HCT116 (cell line): ENCODE measurements at regions not wholly inside any gene's neighbourhood (a gene's known extent, or its start where the extent isn't known, plus 50 kb on each side); places are given as distances from the start of the nearest gene placed in this dataset.

Source experiments
- ATAC-seq: fragments of 200-7000 bp; cut with Tn5 transposase; 2 replicates; pipeline ENCODE4 v1.9.1; 2020; ENCODE audit warnings: mild to moderate bottlenecking, moderate library complexity
- BruUV-seq: library from RNA; stranded (reverse); fragments of 400-500 nt; replicated peaks from 2 replicates; lab custom pipeline; 2021; lab: Mats Ljungman, UMichigan
- CTCF ChIA-PET: fragments of 300-600 bp; sonication (Branson Sonifier 250); formaldehyde crosslinking; loops from one replicate; lab custom pipeline; 2021; ENCODE audit warnings: antibody characterized with exemption; lab: Charles Lee
- POLR2A ChIA-PET: fragments of 300-600, 350-600 bp; sonication (Branson Sonifier 250); formaldehyde crosslinking; loops from one replicate; lab custom pipeline; 2021; ENCODE audit warnings: antibody characterized with exemption; lab: Charles Lee
- RAD21 ChIA-PET, 2 experiments: fragments of 300-600 bp; sonication (Branson Sonifier 250); formaldehyde crosslinking; loops; one replicate each; lab custom pipeline; 2023; ENCODE audit warnings: low total read pairs in 2 of 2; ENCODE audit not compliant: uncharacterized antibody in 2 of 2, unreplicated experiment in 2 of 2, low non-redundant PET in 1 of 2; lab: Charles Lee
- DNase-seq: peaks from one replicate; pipeline ENCODE4 v3.0.0-alpha.2; 2010; ENCODE audit warnings: low read depth, low spot score
- H2AFZ ChIP-seq: fragments of 200-600 bp; shearing (Covaris generic), sonication (generic); 2 replicates; pipeline ENCODE4 v1.6.1; 2017; ENCODE audit warnings: low read depth, mixed run types, mixed read lengths, antibody characterized with exemption, low read length; ENCODE audit not compliant: poor library complexity, severe bottlenecking
- H3K27ac ChIP-seq: 2 replicates; pipeline ENCODE4 v1.5.1; 2012; ENCODE audit warnings: low read depth, low read length
- H3K27me3 ChIP-seq: fragments of 200-600 bp; sonication (generic); 2 replicates; pipeline ENCODE4 v1.6.1; 2016; ENCODE audit warnings: mixed run types, low read length, mixed read lengths; ENCODE audit not compliant: insufficient read depth
- H3K36me3 ChIP-seq, 2 experiments: fragments of 200-500 bp in 1 of 2; fragments of 200-600 bp in 1 of 2; sonication (Bioruptor generic) in 1 of 2; sonication (generic) in 1 of 2; 2 replicates each; pipeline versions ENCODE4 v1.5.1 to v1.6.1; 2014 to 2016; ENCODE audit warnings: low read length in 2 of 2, inconsistent platforms in 1 of 2, mixed read lengths in 1 of 2, mixed run types in 1 of 2; ENCODE audit not compliant: insufficient read depth in 2 of 2, control insufficient read depth in 1 of 2
- H3K4me1 ChIP-seq, 2 experiments: fragments of 200-600 bp in 1 of 2; sonication (generic) in 1 of 2; 2 replicates each; pipeline versions ENCODE4 v1.5.1 to v1.6.1; 2012 to 2017; ENCODE audit warnings: low read length in 2 of 2, inconsistent platforms in 1 of 2, mild to moderate bottlenecking in 1 of 2, mixed read lengths in 1 of 2, mixed run types in 1 of 2, moderate library complexity in 1 of 2; ENCODE audit not compliant: insufficient read depth in 2 of 2, control insufficient read depth in 1 of 2
- H3K4me2 ChIP-seq: fragments of 200-600 bp; sonication (generic); 2 replicates; pipeline ENCODE4 v1.6.1; 2017; ENCODE audit warnings: mixed run types, low read length, mixed read lengths
- H3K4me3 ChIP-seq, 2 experiments: fragments of 200-600 bp in 1 of 2; sonication (generic) in 1 of 2; replicated peaks in 1 of 2; 2 replicates each; pipeline ENCODE4 v1.5.1; 2011 to 2016; ENCODE audit warnings: low read length in 2 of 2, control low read depth in 1 of 2, low read depth in 1 of 2, mild to moderate bottlenecking in 1 of 2, mixed read lengths in 1 of 2, mixed run types in 1 of 2
- H3K79me2 ChIP-seq: fragments of 200-600 bp; sonication (generic); 2 replicates; pipeline ENCODE4 v1.6.1; 2017; ENCODE audit warnings: mild to moderate bottlenecking, mixed run types, low read length, moderate library complexity, mixed read lengths; ENCODE audit not compliant: insufficient read depth
- H3K9ac ChIP-seq: fragments of 200-600 bp; sonication (generic); 2 replicates; pipeline ENCODE4 v1.6.1; 2016; ENCODE audit warnings: low read length, mixed read lengths
- H3K9me2 ChIP-seq: fragments of 200-600 bp; sonication (generic), shearing (Covaris generic); 2 replicates; pipeline ENCODE4 v1.6.1; 2017; ENCODE audit warnings: mixed run types, mild to moderate bottlenecking, moderate library complexity; ENCODE audit not compliant: insufficient read depth
- H3K9me3 ChIP-seq, 2 experiments: fragments of 200-500 bp in 1 of 2; fragments of 200-600 bp in 1 of 2; sonication (Bioruptor generic) in 1 of 2; sonication (generic) in 1 of 2; 2 replicates each; pipeline ENCODE4 v1.6.1; 2014 to 2017; ENCODE audit warnings: low read length in 2 of 2, mixed read lengths in 2 of 2, inconsistent platforms in 1 of 2, low read depth in 1 of 2, mild to moderate bottlenecking in 1 of 2, mixed run types in 1 of 2, moderate library complexity in 1 of 2; ENCODE audit not compliant: control insufficient read depth in 1 of 2, insufficient read depth in 1 of 2
- H4K20me1 ChIP-seq: fragments of 200-600 bp; sonication (generic), shearing (Covaris generic); 2 replicates; pipeline ENCODE4 v1.6.1; 2017; ENCODE audit warnings: mixed run types, mild to moderate bottlenecking, moderate library complexity; ENCODE audit not compliant: insufficient read depth
- CBX3 ChIP-seq: IDR thresholded peaks from 2 replicates; pipeline ENCODE4 v1.6.1; 2012; ENCODE audit warnings: low read depth
- CEBPB ChIP-seq: IDR thresholded peaks from 2 replicates; pipeline ENCODE4 v1.6.1; 2012; ENCODE audit warnings: low read depth
- ELF1 ChIP-seq: IDR thresholded peaks from 2 replicates; pipeline ENCODE4 v1.6.1; 2012; ENCODE audit warnings: low read depth, borderline replicate concordance
- EZH2 ChIP-seq: fragments of 200-600 bp; sonication (generic); IDR thresholded peaks from 2 replicates; pipeline ENCODE4 v1.6.1; 2017; ENCODE audit warnings: antibody characterized with exemption, mixed run types
- JUND ChIP-seq: IDR thresholded peaks from 2 replicates; pipeline ENCODE4 v1.6.1; 2012
- RAD21 ChIP-seq: IDR thresholded peaks from 2 replicates; pipeline ENCODE4 v1.6.1; 2012; ENCODE audit warnings: low read depth, mild to moderate bottlenecking
- SRF ChIP-seq: IDR thresholded peaks from 2 replicates; pipeline ENCODE4 v1.6.1; 2012; ENCODE audit warnings: low read depth
- TCF7L2 ChIP-seq: IDR thresholded peaks from 2 replicates; pipeline ENCODE4 v1.7.0; 2011; ENCODE audit warnings: borderline replicate concordance, inconsistent platforms; ENCODE audit not compliant: insufficient read depth, insufficient read length; ENCODE audit errors: extremely low read depth
- ZNF274 ChIP-seq: fragments of 200-500 bp; sonication (Bioruptor generic); IDR thresholded peaks from 2 replicates; pipeline ENCODE4 v1.6.1; 2014; ENCODE audit warnings: mild to moderate bottlenecking, low read depth, low read length, inconsistent platforms
- intact Hi-C: fragments of 100-400 bp; cut with micrococcal nuclease; formaldehyde crosslinking; loops from 2 replicates; pipeline ENCODE4 v1.10.0; 2022
- TF ChIP-seq, protein P1 (sequence below): IDR thresholded peaks from 2 replicates; pipeline ENCODE4 v1.6.1; 2012
- TF ChIP-seq, protein P2 (sequence below), 3 experiments: fragments of 200-600 bp in 1 of 3; sonication (generic) in 1 of 3; IDR thresholded peaks in 2 of 3; conservative IDR thresholded peaks in 1 of 3; 2 replicates each; pipeline ENCODE4 v1.5.1; 2012 to 2017; ENCODE audit warnings: low read depth in 2 of 3, low read length in 2 of 3, antibody characterized with exemption in 1 of 3, borderline replicate concordance in 1 of 3, control low read depth in 1 of 3, mild to moderate bottlenecking in 1 of 3, mixed read lengths in 1 of 3, mixed run types in 1 of 3, moderate library complexity in 1 of 3; ENCODE audit not compliant: insufficient read depth in 1 of 3
- TF ChIP-seq, protein P3 (sequence below): IDR thresholded peaks from 2 replicates; pipeline ENCODE4 v1.6.1; 2011; ENCODE audit warnings: mild to moderate bottlenecking, low read length, moderate library complexity; ENCODE audit not compliant: insufficient replicate concordance; ENCODE audit errors: extremely low read depth

DNA sequence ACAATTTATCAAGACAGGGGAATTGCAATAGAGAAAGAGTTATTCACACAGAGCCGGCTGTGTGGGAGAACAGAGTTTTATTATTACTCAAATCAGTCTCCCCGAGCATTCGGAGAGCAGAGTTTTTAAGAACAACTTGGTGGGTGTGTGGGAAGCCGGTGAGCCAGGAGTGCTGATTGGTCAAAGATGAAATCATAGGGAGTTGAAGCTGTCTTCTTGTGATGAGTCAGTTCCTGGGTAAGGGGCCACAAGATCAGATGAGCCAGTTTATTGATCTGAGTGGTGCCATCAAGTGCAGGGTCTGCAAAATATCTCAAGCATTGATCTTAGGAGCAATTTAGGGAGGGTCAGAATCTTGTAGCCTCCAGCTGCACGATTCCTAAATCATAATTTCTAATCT, 50.0 kb upstream of the ECI2 start:
- CTCF ChIA-PET: no interaction called here
- Histone ChIP-seq H3K4me3 (no peak overlapping the region), H3K9me3 (no peaks in the 10 kb centered on the region), H3K4me2 (no peak overlapping the region), H3K9me2 (no peaks in the 10 kb centered on the region; the same call in 1 of the 2 replicates), H3K27ac (no peak overlapping the region), H3K27me3 (no peaks in the 10 kb centered on the region), H3K36me3 (no peaks in the 10 kb centered on the region), H3K79me2 (no peaks in the 10 kb centered on the region), H3K9ac (no peak overlapping the region), H4K20me1 (no peaks in the 10 kb centered on the region), H3K4me1 (no peaks in the 10 kb centered on the region), H2AFZ (no peak overlapping the region)
- DNase-seq (no peak), ATAC-seq (no peak)
- POLR2A ChIA-PET: no interaction called here
- BruUV-seq: no TSS peak
- RAD21 ChIA-PET: no interaction called here
- intact Hi-C loops: no loop called here
- TF ChIP-seq, protein P1, sequence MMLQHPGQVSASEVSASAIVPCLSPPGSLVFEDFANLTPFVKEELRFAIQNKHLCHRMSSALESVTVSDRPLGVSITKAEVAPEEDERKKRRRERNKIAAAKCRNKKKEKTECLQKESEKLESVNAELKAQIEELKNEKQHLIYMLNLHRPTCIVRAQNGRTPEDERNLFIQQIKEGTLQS: no peak
- no peak for TF ChIP-seq ELF1
- TF ChIP-seq, protein P2, sequence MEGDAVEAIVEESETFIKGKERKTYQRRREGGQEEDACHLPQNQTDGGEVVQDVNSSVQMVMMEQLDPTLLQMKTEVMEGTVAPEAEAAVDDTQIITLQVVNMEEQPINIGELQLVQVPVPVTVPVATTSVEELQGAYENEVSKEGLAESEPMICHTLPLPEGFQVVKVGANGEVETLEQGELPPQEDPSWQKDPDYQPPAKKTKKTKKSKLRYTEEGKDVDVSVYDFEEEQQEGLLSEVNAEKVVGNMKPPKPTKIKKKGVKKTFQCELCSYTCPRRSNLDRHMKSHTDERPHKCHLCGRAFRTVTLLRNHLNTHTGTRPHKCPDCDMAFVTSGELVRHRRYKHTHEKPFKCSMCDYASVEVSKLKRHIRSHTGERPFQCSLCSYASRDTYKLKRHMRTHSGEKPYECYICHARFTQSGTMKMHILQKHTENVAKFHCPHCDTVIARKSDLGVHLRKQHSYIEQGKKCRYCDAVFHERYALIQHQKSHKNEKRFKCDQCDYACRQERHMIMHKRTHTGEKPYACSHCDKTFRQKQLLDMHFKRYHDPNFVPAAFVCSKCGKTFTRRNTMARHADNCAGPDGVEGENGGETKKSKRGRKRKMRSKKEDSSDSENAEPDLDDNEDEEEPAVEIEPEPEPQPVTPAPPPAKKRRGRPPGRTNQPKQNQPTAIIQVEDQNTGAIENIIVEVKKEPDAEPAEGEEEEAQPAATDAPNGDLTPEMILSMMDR (IDR thresholded peaks at IDR 0.05 in 2 of 3, conservative IDR thresholded peaks at IDR 0.05 in 1 of 3; ENCODE audit: borderline replicate concordance in 1 of 3, insufficient read depth in 1 of 3, low read depth in 2 of 3, low read length in 2 of 3): no peak
- TF ChIP-seq RAD21: no peak
- TF ChIP-seq, protein P3, sequence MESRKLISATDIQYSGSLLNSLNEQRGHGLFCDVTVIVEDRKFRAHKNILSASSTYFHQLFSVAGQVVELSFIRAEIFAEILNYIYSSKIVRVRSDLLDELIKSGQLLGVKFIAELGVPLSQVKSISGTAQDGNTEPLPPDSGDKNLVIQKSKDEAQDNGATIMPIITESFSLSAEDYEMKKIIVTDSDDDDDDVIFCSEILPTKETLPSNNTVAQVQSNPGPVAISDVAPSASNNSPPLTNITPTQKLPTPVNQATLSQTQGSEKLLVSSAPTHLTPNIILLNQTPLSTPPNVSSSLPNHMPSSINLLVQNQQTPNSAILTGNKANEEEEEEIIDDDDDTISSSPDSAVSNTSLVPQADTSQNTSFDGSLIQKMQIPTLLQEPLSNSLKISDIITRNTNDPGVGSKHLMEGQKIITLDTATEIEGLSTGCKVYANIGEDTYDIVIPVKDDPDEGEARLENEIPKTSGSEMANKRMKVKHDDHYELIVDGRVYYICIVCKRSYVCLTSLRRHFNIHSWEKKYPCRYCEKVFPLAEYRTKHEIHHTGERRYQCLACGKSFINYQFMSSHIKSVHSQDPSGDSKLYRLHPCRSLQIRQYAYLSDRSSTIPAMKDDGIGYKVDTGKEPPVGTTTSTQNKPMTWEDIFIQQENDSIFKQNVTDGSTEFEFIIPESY: no peak
- TF ChIP-seq SRF: no peak
- no peak for TF ChIP-seq EZH2
- TF ChIP-seq TCF7L2: no peak
- no peak for TF ChIP-seq ZNF274
- TF ChIP-seq JUND: no peak
- TF ChIP-seq CEBPB: no peak
- no peak for TF ChIP-seq CBX3
